Activated naive CD4-positive, alpha-beta T cell treated with anti-CD3 and anti-CD28 coated beads for 36 hours (primary cell): ENCODE measurements at regions not wholly inside any gene's neighbourhood (a gene's known extent, or its start where the extent isn't known, plus 50 kb on each side); places are given as distances from the start of the nearest gene placed in this dataset.

Experiments used
- CTCF ChIA-PET: fragments of 350-600 bp; sonication (Branson Sonifier 250); formaldehyde crosslinking; loops from one replicate; lab custom pipeline; 2021; ENCODE audit warnings: antibody characterized with exemption; lab: Charles Lee
- DNase-seq: peaks from one replicate; pipeline ENCODE4 v3.0.0-alpha.2; 2020
- H3K27ac Mint-ChIP-seq: one replicate; pipeline ENCODE4 v1.8.0; 2021; ENCODE audit warnings: mild to moderate bottlenecking, mixed read lengths
- H3K27me3 Mint-ChIP-seq: one replicate; pipeline ENCODE4 v1.8.0; 2021; ENCODE audit warnings: low read depth, mixed read lengths
- H3K36me3 Mint-ChIP-seq: one replicate; pipeline ENCODE4 v1.8.0; 2021; ENCODE audit warnings: low read depth, mixed read lengths
- H3K4me1 Mint-ChIP-seq: one replicate; pipeline ENCODE4 v1.8.0; 2021; ENCODE audit warnings: low read depth, mixed read lengths
- H3K4me3 Mint-ChIP-seq: one replicate; pipeline ENCODE4 v1.8.0; 2021; ENCODE audit warnings: mild to moderate bottlenecking, moderate library complexity, mixed read lengths
- H3K9me3 Mint-ChIP-seq: one replicate; pipeline ENCODE4 v1.8.0; 2021; ENCODE audit warnings: mixed read lengths
- intact Hi-C: fragments of 100-400 bp; cut with micrococcal nuclease; formaldehyde crosslinking; loops from one replicate; pipeline ENCODE4 v1.15.1; 2023

DNA sequence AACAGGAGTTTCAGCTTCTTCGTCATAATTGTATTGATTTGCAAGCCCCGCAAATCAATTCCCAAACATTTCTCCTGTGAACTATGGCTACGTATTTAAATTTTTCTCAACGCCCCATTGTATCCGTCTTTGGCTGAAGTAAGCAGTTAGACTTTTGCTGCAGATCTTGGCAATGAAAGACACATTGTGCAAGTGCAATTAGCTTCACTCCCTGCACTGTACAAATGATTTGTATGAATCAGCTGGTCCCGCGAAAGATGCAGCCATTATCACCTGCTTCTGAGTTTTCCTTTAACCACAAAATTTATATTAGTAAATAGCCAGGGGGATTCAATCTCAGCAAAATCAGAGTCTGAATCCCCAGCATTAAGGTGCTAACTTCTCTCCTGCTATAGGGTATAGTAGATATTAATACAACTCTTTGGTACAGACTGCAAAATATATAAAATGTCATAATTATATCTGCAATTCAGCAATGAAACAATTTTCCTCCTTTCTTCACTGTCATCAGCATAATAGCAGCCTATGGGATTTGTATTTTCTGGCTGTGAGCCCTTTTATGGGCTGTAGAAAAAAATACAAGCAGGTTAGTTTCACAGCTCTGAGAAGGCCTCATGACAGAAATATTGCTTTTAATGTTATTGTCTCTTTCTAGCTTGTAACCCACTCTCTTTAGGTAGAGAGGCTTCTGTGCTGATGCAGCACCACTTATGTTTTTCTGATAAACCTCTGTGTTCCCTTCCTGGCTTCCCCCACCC, 68.4 kb upstream of the SMARCA2 start:
- Mint-ChIP-seq H3K9me3 (no peaks in the 10 kb centered on the region), H3K4me3 (no peak overlapping the region), H3K4me1 (no peaks in the 10 kb centered on the region), H3K27ac (no peak overlapping the region), H3K36me3 (no peaks in the 10 kb centered on the region), H3K27me3 (no peaks in the 10 kb centered on the region)
- intact Hi-C loops = no loop called here
- no peak for DNase-seq
- CTCF ChIA-PET = no interaction called here

- Mint-ChIP-seq H3K27me3 (no peaks in the 10 kb centered on the region), H3K27ac (no peak overlapping the region)
These were observed 67.7 kb upstream of the SMARCA2 start for GRCh38 chr9:1947438-1947837.

GRCh38 chr9:1948541-1948940, 66.6 kb upstream of the SMARCA2 start:
- H3K27me3 Mint-ChIP-seq = no peaks in the 10 kb centered on the region
- CTCF ChIA-PET = interaction anchor here (0.7 kb wide), 1 partner anchor 1566 kb away, joined by 3 read pairs; no protein-coding TSS in a partner anchor
- intact Hi-C loops = no loop called here

More at GRCh38 chr9:1947438-1947837, 67.7 kb upstream of the SMARCA2 start:
- intact Hi-C loops = no loop called here
- Mint-ChIP-seq H3K36me3 (no peaks in the 10 kb centered on the region), H3K4me1 (no peaks in the 10 kb centered on the region), H3K9me3 (no peaks in the 10 kb centered on the region), H3K4me3 (no peak overlapping the region)
- CTCF ChIA-PET = no interaction called here
- no peak for DNase-seq

DNA sequence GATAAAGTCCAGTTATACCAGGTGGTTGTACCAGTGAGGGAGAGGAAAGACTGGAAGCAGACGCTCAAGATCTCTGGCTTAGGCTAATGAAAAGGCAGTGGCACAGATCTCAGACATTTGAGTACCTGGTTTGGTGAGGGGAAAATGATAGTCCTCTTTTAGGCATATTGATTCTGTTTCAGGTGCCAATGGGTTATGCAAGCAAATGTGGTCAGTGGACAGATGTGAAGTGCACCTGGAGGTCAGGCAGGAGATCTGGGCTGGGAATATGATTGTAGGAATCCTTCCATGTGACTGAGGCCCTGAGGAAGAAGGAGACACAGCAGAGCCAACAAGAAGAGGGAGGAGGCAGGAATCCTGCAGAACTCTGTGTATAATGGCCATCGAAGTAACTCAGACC, 63.7 kb upstream of the SMARCA2 start:
- H3K27ac Mint-ChIP-seq = no peak overlapping the region
- no peaks in the 10 kb centered on the region for H3K4me1 Mint-ChIP-seq
- no peaks in the 10 kb centered on the region for H3K27me3 Mint-ChIP-seq
- intact Hi-C loops = no loop called here
- DNase-seq = no peak
- H3K4me3 Mint-ChIP-seq = no peak overlapping the region
- no peaks in the 10 kb centered on the region for H3K9me3 Mint-ChIP-seq
- CTCF ChIA-PET = interaction anchor here (1.4 kb wide), 1 partner anchor 12 kb away, joined by 4 read pairs; no protein-coding TSS in a partner anchor
- no peaks in the 10 kb centered on the region for H3K36me3 Mint-ChIP-seq

More at GRCh38 chr9:1948541-1948940, 66.6 kb upstream of the SMARCA2 start:
- H3K4me3 Mint-ChIP-seq = no peak overlapping the region
- no peaks in the 10 kb centered on the region for H3K36me3 Mint-ChIP-seq
- no peaks in the 10 kb centered on the region for H3K4me1 Mint-ChIP-seq
- no peaks in the 10 kb centered on the region for H3K9me3 Mint-ChIP-seq
- no peak overlapping the region for H3K27ac Mint-ChIP-seq
- no peak for DNase-seq

- DNase-seq = no peak
- no peak overlapping the region for H3K4me3 Mint-ChIP-seq
- no peaks in the 10 kb centered on the region for H3K4me1 Mint-ChIP-seq
- intact Hi-C loops = no loop called here
- H3K27me3 Mint-ChIP-seq = no peaks in the 10 kb centered on the region
- no peak overlapping the region for H3K27ac Mint-ChIP-seq
- H3K36me3 Mint-ChIP-seq = no peaks in the 10 kb centered on the region
- CTCF ChIA-PET = interaction anchor here (0.8 to 1.4 kb wide), 2 partner anchors 9 to 12 kb away, joined by 3 to 4 read pairs; no protein-coding TSS in a partner anchor
- no peaks in the 10 kb centered on the region for H3K9me3 Mint-ChIP-seq
These were observed 63.1 kb upstream of the SMARCA2 start for GRCh38 chr9:1952001-1952400.

DNA sequence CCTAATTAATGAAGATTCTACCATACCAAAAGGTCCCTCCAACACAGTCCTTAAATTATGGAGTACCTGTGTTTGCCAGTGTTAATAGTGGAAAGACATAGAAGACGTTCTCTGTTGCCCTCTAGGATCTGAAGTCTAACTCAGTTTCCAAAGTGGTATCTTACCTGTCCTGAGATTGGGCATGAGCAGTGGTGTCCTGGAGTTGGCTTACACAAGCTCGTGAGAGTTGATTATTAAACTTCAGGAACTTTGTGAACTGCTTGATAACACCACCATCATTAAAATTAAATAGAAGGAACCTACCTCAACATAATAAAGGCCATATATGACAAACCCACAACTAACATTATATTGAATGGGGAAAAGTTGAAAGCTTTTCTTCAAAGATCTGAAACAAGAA, 60.9 kb upstream of the SMARCA2 start:
- CTCF ChIA-PET = interaction anchor here (1.4 kb wide), 1 partner anchor 15 kb away, joined by 3 read pairs; no protein-coding TSS in a partner anchor
- intact Hi-C loops = no loop called here
- Mint-ChIP-seq H3K27ac (no peak overlapping the region), H3K27me3 (no peaks in the 10 kb centered on the region), H3K4me3 (no peak overlapping the region), H3K4me1 (no peaks in the 10 kb centered on the region), H3K9me3 (no peaks in the 10 kb centered on the region), H3K36me3 (no peaks in the 10 kb centered on the region)
- no peak for DNase-seq

- intact Hi-C loops = no loop called here
- Mint-ChIP-seq H3K4me1 (no peaks in the 10 kb centered on the region), H3K9me3 (no peaks in the 10 kb centered on the region), H3K27ac (no peak overlapping the region), H3K27me3 (no peaks in the 10 kb centered on the region), H3K4me3 (no peak overlapping the region), H3K36me3 (no peaks in the 10 kb centered on the region)
- DNase-seq = no peak
- CTCF ChIA-PET = no interaction called here
These were observed 58.2 kb upstream of the SMARCA2 start for GRCh38 chr9:1956958-1957357.

DNA sequence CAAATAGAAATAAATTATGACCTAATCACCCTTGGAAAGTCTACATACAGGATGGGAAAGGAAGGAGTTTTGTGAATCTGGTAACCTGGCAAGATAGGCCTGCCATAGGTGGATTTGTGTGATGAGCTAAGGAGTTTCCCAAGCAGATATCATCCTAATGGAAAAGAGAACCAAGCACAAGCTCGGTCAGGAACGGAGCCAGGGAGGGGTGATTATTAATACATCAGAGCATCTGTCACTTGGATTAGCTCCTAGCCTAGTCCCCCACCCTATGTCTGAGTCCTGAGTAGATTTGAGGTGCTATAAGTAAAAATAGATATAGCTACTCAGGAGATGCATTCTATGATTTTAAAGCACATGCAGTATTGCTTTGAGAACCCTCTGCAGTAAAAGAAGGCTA, 57.3 kb upstream of the SMARCA2 start:
- Mint-ChIP-seq H3K27me3 (no peaks in the 10 kb centered on the region), H3K36me3 (no peaks in the 10 kb centered on the region), H3K9me3 (no peaks in the 10 kb centered on the region), H3K4me3 (no peak overlapping the region), H3K4me1 (no peaks in the 10 kb centered on the region), H3K27ac (no peak overlapping the region)
- no peak for DNase-seq
- CTCF ChIA-PET = interaction anchor here (0.8 kb wide), 1 partner anchor 130 kb away, joined by 4 read pairs; no protein-coding TSS in a partner anchor
- intact Hi-C loops = no loop called here

DNA sequence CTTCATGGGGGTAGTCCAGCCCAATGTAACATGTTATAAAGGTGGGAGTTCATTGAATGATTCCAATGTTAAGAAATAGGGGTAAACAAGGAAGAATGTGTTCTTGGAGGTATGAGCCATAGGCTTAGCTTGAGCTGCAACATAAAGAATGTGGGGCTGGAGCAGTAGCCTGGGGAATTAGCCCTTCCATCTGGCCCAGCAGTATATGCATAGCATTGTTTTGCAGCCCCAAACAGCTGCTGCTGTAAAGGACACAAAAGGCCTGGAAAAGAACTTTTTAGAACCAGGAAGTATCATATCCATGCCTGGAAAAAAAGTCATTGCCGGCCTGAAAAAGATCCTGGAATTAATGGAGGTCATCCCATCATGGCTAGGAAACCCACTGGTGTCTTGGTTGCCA, 55.8 kb upstream of the SMARCA2 start:
- no peak for DNase-seq
- H3K27ac Mint-ChIP-seq = no peak overlapping the region
- H3K27me3 Mint-ChIP-seq = peaks cover 3% of the 10 kb centered on the region
- H3K4me1 Mint-ChIP-seq = no peaks in the 10 kb centered on the region
- CTCF ChIA-PET = no interaction called here
- H3K4me3 Mint-ChIP-seq = no peak overlapping the region
- no peaks in the 10 kb centered on the region for H3K9me3 Mint-ChIP-seq
- intact Hi-C loops = no loop called here
- no peaks in the 10 kb centered on the region for H3K36me3 Mint-ChIP-seq

DNA sequence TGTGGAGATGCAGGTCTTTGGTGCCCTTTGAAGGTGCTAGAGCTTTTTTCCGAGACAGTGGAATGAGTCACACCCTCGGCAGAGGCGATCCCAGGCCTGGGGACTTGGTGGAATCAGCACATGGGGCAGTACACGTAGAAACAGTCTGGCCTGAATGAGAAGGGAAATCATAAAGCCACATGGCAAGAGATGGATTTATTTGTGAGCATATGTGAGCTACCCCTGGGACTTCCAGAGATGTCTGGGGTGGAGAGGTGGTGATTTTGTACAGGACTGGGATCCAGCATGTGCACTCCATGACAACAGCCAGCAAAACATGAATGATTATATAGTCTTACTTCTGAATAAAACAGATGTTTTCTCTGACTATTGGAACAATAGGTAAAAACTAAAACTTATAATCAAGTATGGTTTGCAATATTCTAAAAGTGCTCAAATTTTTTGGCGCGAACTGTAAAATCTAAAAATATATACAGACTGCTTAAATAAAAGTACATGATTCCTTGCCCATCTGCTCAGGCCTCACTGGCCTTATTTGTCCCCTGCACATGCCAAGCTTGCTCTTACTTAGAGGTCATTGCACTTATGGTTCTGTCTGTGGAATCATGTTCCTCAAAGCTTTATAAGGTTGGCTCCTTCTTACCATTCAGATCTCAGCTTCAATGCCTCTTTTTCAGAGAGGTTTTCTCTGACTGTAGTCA, 54.7 kb upstream of the SMARCA2 start:
- Mint-ChIP-seq H3K27me3 (peaks cover 5% of the 10 kb centered on the region), H3K27ac (no peak overlapping the region), H3K4me1 (no peaks in the 10 kb centered on the region), H3K9me3 (no peaks in the 10 kb centered on the region), H3K36me3 (no peaks in the 10 kb centered on the region), H3K4me3 (no peak overlapping the region)
- intact Hi-C loops = no loop called here
- CTCF ChIA-PET = no interaction called here
- no peak for DNase-seq

DNA sequence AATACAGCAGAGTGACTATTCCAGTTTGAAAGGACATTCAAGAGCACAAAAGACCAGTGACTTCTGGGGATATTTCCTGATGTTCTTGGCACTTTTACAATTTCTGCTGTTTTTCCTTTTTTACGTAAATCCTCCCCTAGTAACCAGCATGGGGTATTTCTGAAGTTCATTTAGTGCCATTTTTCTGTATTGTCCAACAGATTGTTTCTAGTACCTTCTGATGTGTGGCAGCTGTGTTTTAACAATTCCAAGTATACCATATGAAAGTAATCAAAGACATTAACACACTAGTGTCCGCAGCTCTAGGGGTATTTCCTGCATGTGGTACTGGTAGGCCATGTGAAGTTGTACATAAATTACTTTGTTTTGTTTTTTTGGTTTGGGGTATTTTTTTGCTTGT, 53.0 kb upstream of the SMARCA2 start:
- CTCF ChIA-PET = no interaction called here
- no peaks in the 10 kb centered on the region for H3K36me3 Mint-ChIP-seq
- intact Hi-C loops = no loop called here

DNA sequence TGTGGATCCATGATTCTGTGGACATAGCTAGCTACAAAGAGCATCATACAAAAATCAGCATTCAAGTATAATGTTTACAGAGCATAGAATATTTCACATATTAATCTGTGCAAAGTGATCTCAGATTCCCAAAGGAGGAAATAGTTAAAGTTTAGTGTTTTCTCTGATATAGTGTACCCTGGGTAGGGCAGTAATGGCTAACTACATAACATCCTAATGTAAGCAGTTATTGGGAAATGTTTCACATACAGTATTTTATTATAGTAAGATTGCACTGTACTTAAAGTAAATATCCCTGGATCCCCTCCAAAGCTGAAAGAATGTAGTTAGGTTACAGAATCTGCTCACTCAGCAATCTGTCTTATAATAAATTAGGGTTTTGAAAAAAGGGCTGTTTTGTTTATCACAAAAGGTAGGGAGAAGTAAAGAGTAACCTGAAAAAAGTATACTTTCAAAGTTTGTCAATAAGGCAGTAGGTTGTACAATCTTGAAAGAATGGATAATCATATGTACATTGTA, 52.5 kb upstream of the SMARCA2 start:
- intact Hi-C loops = no loop called here
- CTCF ChIA-PET = interaction anchor here (0.6 kb wide), 1 partner anchor 128 kb away, joined by 3 read pairs; no protein-coding TSS in a partner anchor
- H3K4me1 Mint-ChIP-seq = no peaks in the 10 kb centered on the region
- no peaks in the 10 kb centered on the region for H3K36me3 Mint-ChIP-seq
- H3K4me3 Mint-ChIP-seq = no peak overlapping the region
- no peaks in the 10 kb centered on the region for H3K9me3 Mint-ChIP-seq
- DNase-seq = no peak
- peaks cover 5% of the 10 kb centered on the region for H3K27me3 Mint-ChIP-seq
- H3K27ac Mint-ChIP-seq = no peak overlapping the region

More for the DNA sequence above, 53.0 kb upstream of the SMARCA2 start:
- no peak overlapping the region for H3K27ac Mint-ChIP-seq
- H3K4me1 Mint-ChIP-seq = no peaks in the 10 kb centered on the region
- peaks cover 5% of the 10 kb centered on the region for H3K27me3 Mint-ChIP-seq
- DNase-seq = no peak
- H3K4me3 Mint-ChIP-seq = no peak overlapping the region
- no peaks in the 10 kb centered on the region for H3K9me3 Mint-ChIP-seq
